ENCODE measurements at regions not wholly inside any gene's neighbourhood (a gene's known extent, or its start where the extent isn't known, plus 50 kb on each side); places are given as distances from the start of the nearest gene placed in this dataset.

- DNase-seq: no peak
Observed at GRCh38 chr13:89221557-89222158, 1550.5 kb downstream of the SLITRK5 start.

- DNase-seq: no peak
Observed at GRCh38 chr13:89227356-89227755, 1556.2 kb downstream of the SLITRK5 start.

GRCh38 chr13:89238496-89238895 lies 1567.3 kb downstream of the SLITRK5 start:
- no peak for DNase-seq

- DNase-seq: no peak
Observed at GRCh38 chr13:89239361-89240127, 1568.4 kb downstream of the SLITRK5 start.

GRCh38 chr13:89255844-89256406 lies 1584.8 kb downstream of the SLITRK5 start:
- DNase-seq: no peak

- DNase-seq: no peak
Observed at GRCh38 chr13:89267734-89268133, 1596.6 kb downstream of the SLITRK5 start.

- no peak for DNase-seq
Observed at GRCh38 chr13:89269737-89270136, 1598.6 kb downstream of the SLITRK5 start.

- DNase-seq: peak; percentile 34
Observed at GRCh38 chr13:89270736-89271135, 1599.6 kb downstream of the SLITRK5 start.

- peak; percentile 50 for DNase-seq
Observed at GRCh38 chr13:89279374-89279773, 1608.2 kb downstream of the SLITRK5 start.

- DNase-seq: no peak
Observed at GRCh38 chr13:89281331-89281730, 1610.2 kb downstream of the SLITRK5 start.

GRCh38 chr13:89282241-89282640 lies 1611.1 kb downstream of the SLITRK5 start:
- no peak for DNase-seq

GRCh38 chr13:89287381-89287780 lies 1616.2 kb downstream of the SLITRK5 start:
- DNase-seq: no peak

GRCh38 chr13:89294115-89294867 lies 1623.1 kb downstream of the SLITRK5 start:
- DNase-seq: no peak

GRCh38 chr13:89307278-89307677 lies 1636.1 kb downstream of the SLITRK5 start:
- no peak for DNase-seq

- peak; percentile 81 for DNase-seq
Observed at GRCh38 chr13:89310943-89311672, 1639.9 kb downstream of the SLITRK5 start.

- DNase-seq: no peak
Observed at GRCh38 chr13:89315287-89315686, 1644.1 kb downstream of the SLITRK5 start.

- DNase-seq: no peak
Observed at GRCh38 chr13:89322466-89322865, 1651.3 kb downstream of the SLITRK5 start.

- no peak for DNase-seq
Observed at GRCh38 chr13:89324582-89324981, 1653.4 kb downstream of the SLITRK5 start.

- DNase-seq: no peak
Observed at GRCh38 chr13:89343165-89343564, 1672.0 kb downstream of the SLITRK5 start.

- DNase-seq: no peak
Observed at GRCh38 chr13:89352384-89352783, 1681.2 kb downstream of the SLITRK5 start.

- no peak for DNase-seq
Observed at GRCh38 chr13:89361909-89362308, 1690.7 kb downstream of the SLITRK5 start.

GRCh38 chr13:89363144-89363543 lies 1692.0 kb downstream of the SLITRK5 start:
- DNase-seq: no peak

Measured in tongue (tissue), 1 donor.